Esophagus muscularis mucosa (tissue), 4 donors: ENCODE measurements at regions not wholly inside any gene's neighbourhood (a gene's known extent, or its start where the extent isn't known, plus 50 kb on each side); places are given as distances from the start of the nearest gene placed in this dataset.
"Not testable (repeated sequence)": the region's sequence is repeated elsewhere in the genome, so short reads cannot be mapped to it uniquely, and the experiment has no call there.

ENCODE experiments used
- DNase-seq: peaks from one replicate; pipeline ENCODE4 v3.0.0-alpha.2; 2017; ENCODE audit errors: extremely low spot score
- H3K27ac ChIP-seq, 4 donors: fragments of 200-600 bp; sonication (generic); replicated peaks in 1 of 4; 1 replicate in 3 of 4; 2 replicates in 1 of 4; pipeline ENCODE4 v1.5.1; 2016 to 2019; ENCODE audit warnings: mild to moderate bottlenecking in 1 of 4
- H3K27me3 ChIP-seq, 4 donors: fragments of 200-600 bp; sonication (generic); one replicate each; pipeline versions ENCODE4 v1.5.1 to v1.6.0; 2016 to 2019
- H3K36me3 ChIP-seq, 4 donors: fragments of 200-600 bp; sonication (generic); one replicate each; pipeline ENCODE4 v1.5.1; 2016 to 2019
- H3K4me1 ChIP-seq, 4 donors: fragments of 200-600 bp; sonication (generic); one replicate each; pipeline ENCODE4 v1.5.1; 2016 to 2019
- H3K4me3 ChIP-seq, 4 donors: fragments of 200-600 bp; sonication (generic); 1 replicate in 2 of 4; 2 replicates in 2 of 4; pipeline ENCODE4 v1.5.1; 2016 to 2019; ENCODE audit warnings: mild to moderate bottlenecking in 4 of 4, moderate library complexity in 1 of 4
- H3K9me3 ChIP-seq, 4 donors: fragments of 200-600 bp; sonication (generic); 1 replicate in 3 of 4; 2 replicates in 1 of 4; pipeline ENCODE4 v1.5.1; 2016 to 2019
- EP300 ChIP-seq: sonication (generic); formaldehyde crosslinking; IDR thresholded peaks from one replicate; pipeline ENCODE4 v1.6.1; 2017; ENCODE audit warnings: antibody characterized with exemption
- POLR2A ChIP-seq: fragments of 450-650 bp; IDR thresholded peaks from one replicate; pipeline ENCODE4 v1.6.1; 2017; ENCODE audit warnings: antibody characterized with exemption, moderate library complexity, mild to moderate bottlenecking, low read depth
- POLR2AphosphoS5 ChIP-seq, 2 donors: sonication (generic); formaldehyde crosslinking; IDR thresholded peaks; one replicate each; pipeline ENCODE4 v1.6.1; 2017; ENCODE audit warnings: antibody characterized with exemption in 2 of 2
- whole genome bisulfite sequencing: methylation state at CpG from one replicate; pipeline ENCODE4 v1.1.5; 2018; 5-methylcytosine and 5-hydroxymethylcytosine counted together
- intact Hi-C: fragments of 100-400 bp; cut with DNase I; formaldehyde crosslinking; loops from one replicate; pipeline ENCODE4 v1.15.1; 2023
- TF ChIP-seq, protein P1 (sequence below), 3 experiments: fragments of 200-600 bp in 2 of 3; fragments of 450-650 bp in 1 of 3; sonication (generic) in 2 of 3; IDR thresholded peaks; one replicate each; pipeline ENCODE4 v1.5.1; 2017 to 2019; ENCODE audit warnings: antibody characterized with exemption in 3 of 3, mild to moderate bottlenecking in 2 of 3, moderate library complexity in 1 of 3

GRCh38 chrX:102784550-102784949 lies 64.0 kb downstream of the GPRASP3 start:
- H3K9me3 ChIP-seq: no peaks in the 10 kb centered on the region
- no peak overlapping the region for H3K4me3 ChIP-seq
- TF ChIP-seq POLR2AphosphoS5 (IDR thresholded peaks at IDR 0.05): no peak
- TF ChIP-seq, protein P1, sequence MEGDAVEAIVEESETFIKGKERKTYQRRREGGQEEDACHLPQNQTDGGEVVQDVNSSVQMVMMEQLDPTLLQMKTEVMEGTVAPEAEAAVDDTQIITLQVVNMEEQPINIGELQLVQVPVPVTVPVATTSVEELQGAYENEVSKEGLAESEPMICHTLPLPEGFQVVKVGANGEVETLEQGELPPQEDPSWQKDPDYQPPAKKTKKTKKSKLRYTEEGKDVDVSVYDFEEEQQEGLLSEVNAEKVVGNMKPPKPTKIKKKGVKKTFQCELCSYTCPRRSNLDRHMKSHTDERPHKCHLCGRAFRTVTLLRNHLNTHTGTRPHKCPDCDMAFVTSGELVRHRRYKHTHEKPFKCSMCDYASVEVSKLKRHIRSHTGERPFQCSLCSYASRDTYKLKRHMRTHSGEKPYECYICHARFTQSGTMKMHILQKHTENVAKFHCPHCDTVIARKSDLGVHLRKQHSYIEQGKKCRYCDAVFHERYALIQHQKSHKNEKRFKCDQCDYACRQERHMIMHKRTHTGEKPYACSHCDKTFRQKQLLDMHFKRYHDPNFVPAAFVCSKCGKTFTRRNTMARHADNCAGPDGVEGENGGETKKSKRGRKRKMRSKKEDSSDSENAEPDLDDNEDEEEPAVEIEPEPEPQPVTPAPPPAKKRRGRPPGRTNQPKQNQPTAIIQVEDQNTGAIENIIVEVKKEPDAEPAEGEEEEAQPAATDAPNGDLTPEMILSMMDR (IDR thresholded peaks at IDR 0.05): no peak
- TF ChIP-seq POLR2A: no peak
- no peak for TF ChIP-seq EP300
- H3K4me1 ChIP-seq: no peaks in the 10 kb centered on the region
- H3K36me3 ChIP-seq: no peaks in the 10 kb centered on the region
- WGBS: 83% methylated on average over 3 of the region's 4 CpGs
- H3K27me3 ChIP-seq: no peaks in the 10 kb centered on the region
- intact Hi-C loops: no loop called here
- no peak overlapping the region for H3K27ac ChIP-seq
- no peak for DNase-seq

- H3K27ac ChIP-seq: no peak overlapping the region
- TF ChIP-seq POLR2AphosphoS5 (IDR thresholded peaks at IDR 0.05) (no peak), EP300 (no peak), POLR2A (no peak)
- TF ChIP-seq, protein P1 (IDR thresholded peaks at IDR 0.05): no peak
- intact Hi-C loops: no loop called here
Observed at GRCh38 chrX:102787283-102787682, 66.7 kb downstream of the GPRASP3 start.

GRCh38 chrX:102808336-102808735 lies 87.8 kb downstream of the GPRASP3 start:
- no peak overlapping the region for H3K4me3 ChIP-seq
- H3K4me1 ChIP-seq: no peaks in the 10 kb centered on the region
- no peaks in the 10 kb centered on the region for H3K27me3 ChIP-seq
- H3K9me3 ChIP-seq: no peaks in the 10 kb centered on the region
- no peak overlapping the region for H3K27ac ChIP-seq
- no peak for DNase-seq
- no peak for TF ChIP-seq POLR2AphosphoS5 (IDR thresholded peaks at IDR 0.05)
- H3K36me3 ChIP-seq: no peaks in the 10 kb centered on the region
- 57% methylated on average over 1 of the region's 1 CpG for WGBS
- intact Hi-C loops: no loop called here

More at GRCh38 chrX:102787283-102787682, 66.7 kb downstream of the GPRASP3 start:
- H3K36me3 ChIP-seq: no peaks in the 10 kb centered on the region
- no peaks in the 10 kb centered on the region for H3K4me1 ChIP-seq
- no peaks in the 10 kb centered on the region for H3K27me3 ChIP-seq
- 53% methylated on average over 1 of the region's 1 CpG for WGBS
- peaks cover 0 to 1% (median 0%) of the 10 kb centered on the region in 4 donors for H3K9me3 ChIP-seq
- no peak for DNase-seq
- H3K4me3 ChIP-seq: no peak overlapping the region

- WGBS: 63% methylated on average over 2 of the region's 2 CpGs
- DNase-seq, intact Hi-C loops, H3K36me3 ChIP-seq, H3K4me1 ChIP-seq, H3K27ac ChIP-seq, H3K27me3 ChIP-seq, H3K9me3 ChIP-seq, H3K4me3 ChIP-seq: not testable (repeated sequence)
Observed at GRCh38 chrX:102818269-102818668, 97.7 kb downstream of the GPRASP3 start.

GRCh38 chrX:102832661-102833060 lies 104.4 kb upstream of the RAB40AL start:
- Histone ChIP-seq H3K9me3 (no peaks in the 10 kb centered on the region), H3K36me3 (no peaks in the 10 kb centered on the region), H3K27ac (no peak overlapping the region), H3K4me1 (no peaks in the 10 kb centered on the region), H3K27me3 (no peaks in the 10 kb centered on the region), H3K4me3 (no peak overlapping the region)
- WGBS: 76% methylated on average over 4 of the region's 5 CpGs
- no peak for DNase-seq
- intact Hi-C loops: no loop called here
- TF ChIP-seq EP300: no peak
- no peak for TF ChIP-seq POLR2A

DNA sequence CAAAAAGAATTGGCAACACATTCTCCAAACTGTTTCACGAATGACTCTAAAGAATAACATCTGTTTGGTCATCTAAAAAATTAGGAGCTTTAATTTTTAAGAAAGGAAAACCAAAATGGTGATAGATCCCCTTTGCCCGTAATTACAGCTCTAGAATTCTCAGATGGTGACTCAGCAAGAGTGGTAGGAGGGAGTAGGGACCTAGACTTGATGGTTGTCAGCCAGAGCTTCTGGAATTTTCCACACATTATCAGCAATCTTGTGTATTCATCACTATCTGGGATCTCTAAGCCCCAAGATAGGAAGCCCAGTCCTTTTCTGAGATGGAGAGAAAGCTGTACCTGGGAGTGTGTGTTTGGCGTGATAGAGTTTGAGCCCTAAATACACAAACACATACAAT lies 103.9 kb upstream of the RAB40AL start:
- Histone ChIP-seq H3K27me3 (no peaks in the 10 kb centered on the region), H3K4me1 (no peaks in the 10 kb centered on the region), H3K27ac (no peak overlapping the region), H3K36me3 (no peaks in the 10 kb centered on the region), H3K9me3 (no peaks in the 10 kb centered on the region), H3K4me3 (no peak overlapping the region)
- 65% methylated on average over 3 of the region's 3 CpGs for WGBS
- TF ChIP-seq POLR2AphosphoS5 (IDR thresholded peaks at IDR 0.05) (no peak), EP300 (no peak), POLR2A (no peak)
- TF ChIP-seq, protein P1 (IDR thresholded peaks at IDR 0.05): no peak
- intact Hi-C loops: no loop called here
- DNase-seq: no peak
